Tibial artery (tissue), 4 donors: ENCODE measurements at regions not wholly inside any gene's neighbourhood (a gene's known extent, or its start where the extent isn't known, plus 50 kb on each side); places are given as distances from the start of the nearest gene placed in this dataset.

Experiments
- DNase-seq, 2 donors: peaks; one replicate each; pipeline ENCODE4 v3.0.0-alpha.2; 2019
- H3K27ac ChIP-seq, 2 donors: fragments of 200-600 bp; sonication (generic) in 1 of 2; 1 replicate in 1 of 2; 2 replicates in 1 of 2; pipeline ENCODE4 v1.5.1; 2018 to 2019; ENCODE audit warnings: mild to moderate bottlenecking in 1 of 2
- H3K27me3 ChIP-seq, 2 donors: fragments of 200-600 bp; sonication (generic) in 1 of 2; one replicate each; pipeline versions ENCODE4 v1.5.1 to v1.6.0; 2016 to 2019
- H3K36me3 ChIP-seq, 3 donors: fragments of 200-600 bp; sonication (generic) in 2 of 3; one replicate each; pipeline ENCODE4 v1.5.1; 2016 to 2019; ENCODE audit warnings: mild to moderate bottlenecking in 2 of 3
- H3K4me1 ChIP-seq, 4 donors: fragments of 200-600 bp; sonication (generic) in 2 of 4; 1 replicate in 3 of 4; 2 replicates in 1 of 4; pipeline ENCODE4 v1.5.1; 2016 to 2019
- H3K4me3 ChIP-seq, 2 donors: fragments of 200-600 bp; sonication (generic) in 1 of 2; 1 replicate in 1 of 2; 2 replicates in 1 of 2; pipeline ENCODE4 v1.5.1; 2018 to 2019; ENCODE audit warnings: mild to moderate bottlenecking in 2 of 2
- H3K9me3 ChIP-seq, 3 donors: fragments of 200-600 bp; sonication (generic) in 1 of 3; one replicate each; pipeline ENCODE4 v1.5.1; 2016 to 2019
- intact Hi-C: fragments of 100-400 bp; cut with DNase I; formaldehyde crosslinking; loops from one replicate; pipeline ENCODE4 v1.15.0; 2023; ENCODE audit warnings: low total_unique reads
- TF ChIP-seq, protein P1 (sequence below), 2 experiments: fragments of 200-600 bp in 1 of 2; fragments of 450-650 bp in 1 of 2; IDR thresholded peaks; one replicate each; pipeline ENCODE4 v1.5.1; 2017 to 2019; ENCODE audit warnings: antibody characterized with exemption in 2 of 2, mild to moderate bottlenecking in 1 of 2, moderate library complexity in 1 of 2

DNA sequence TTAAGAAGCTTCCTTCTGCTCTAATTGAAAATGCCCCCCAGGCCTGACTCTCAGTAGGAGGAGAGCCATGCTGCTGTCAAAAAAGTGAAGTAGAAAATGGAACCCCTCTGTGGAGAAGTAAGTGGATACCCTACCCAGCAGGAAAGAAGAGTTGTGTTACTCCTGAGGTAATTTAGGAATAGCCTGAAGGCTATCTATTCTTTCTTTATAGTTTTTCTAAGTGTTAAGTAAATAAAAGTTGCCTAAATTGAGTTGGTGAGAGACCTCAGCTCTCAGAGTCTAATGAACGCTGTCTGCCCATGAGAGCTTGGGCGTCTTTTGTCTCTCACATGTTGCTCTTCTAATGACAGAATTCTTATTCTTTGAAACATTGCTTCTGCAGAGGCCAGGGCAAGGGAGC lies 116.2 kb downstream of the NSUN3 start:
- intact Hi-C loops, result no loop called here

DNA sequence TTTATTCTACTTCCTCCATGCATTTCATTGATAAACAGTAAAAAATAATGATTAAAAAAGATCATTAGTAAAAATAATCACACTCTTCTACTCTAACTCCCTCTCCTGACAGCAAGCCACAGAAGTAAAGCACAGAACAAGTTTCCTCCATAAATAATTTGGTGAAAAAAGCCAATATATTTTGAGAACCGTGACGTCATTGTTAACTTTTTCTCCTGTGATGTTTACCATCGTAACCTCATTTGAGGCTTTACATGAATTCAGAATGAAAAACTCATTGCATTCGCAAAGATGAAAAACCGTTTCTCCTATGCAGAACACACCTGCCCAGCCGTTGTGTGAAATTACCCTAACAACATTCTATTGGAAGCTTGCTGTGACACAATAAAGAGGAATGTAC lies 120.7 kb downstream of the NSUN3 start:
- Histone ChIP-seq H3K27me3 (no peaks in the 10 kb centered on the region), H3K27ac (no peak overlapping the region), H3K9me3 (no peaks in the 10 kb centered on the region), H3K4me3 (no peak overlapping the region), H3K36me3 (no peaks in the 10 kb centered on the region), H3K4me1 (no peaks in the 10 kb centered on the region)
- intact Hi-C loops, result no loop called here
- DNase-seq, result no peak
- TF ChIP-seq, protein P1, sequence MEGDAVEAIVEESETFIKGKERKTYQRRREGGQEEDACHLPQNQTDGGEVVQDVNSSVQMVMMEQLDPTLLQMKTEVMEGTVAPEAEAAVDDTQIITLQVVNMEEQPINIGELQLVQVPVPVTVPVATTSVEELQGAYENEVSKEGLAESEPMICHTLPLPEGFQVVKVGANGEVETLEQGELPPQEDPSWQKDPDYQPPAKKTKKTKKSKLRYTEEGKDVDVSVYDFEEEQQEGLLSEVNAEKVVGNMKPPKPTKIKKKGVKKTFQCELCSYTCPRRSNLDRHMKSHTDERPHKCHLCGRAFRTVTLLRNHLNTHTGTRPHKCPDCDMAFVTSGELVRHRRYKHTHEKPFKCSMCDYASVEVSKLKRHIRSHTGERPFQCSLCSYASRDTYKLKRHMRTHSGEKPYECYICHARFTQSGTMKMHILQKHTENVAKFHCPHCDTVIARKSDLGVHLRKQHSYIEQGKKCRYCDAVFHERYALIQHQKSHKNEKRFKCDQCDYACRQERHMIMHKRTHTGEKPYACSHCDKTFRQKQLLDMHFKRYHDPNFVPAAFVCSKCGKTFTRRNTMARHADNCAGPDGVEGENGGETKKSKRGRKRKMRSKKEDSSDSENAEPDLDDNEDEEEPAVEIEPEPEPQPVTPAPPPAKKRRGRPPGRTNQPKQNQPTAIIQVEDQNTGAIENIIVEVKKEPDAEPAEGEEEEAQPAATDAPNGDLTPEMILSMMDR (IDR thresholded peaks at IDR 0.05), result no peak

More for the DNA sequence above, 116.2 kb downstream of the NSUN3 start:
- Histone ChIP-seq H3K27me3 (no peaks in the 10 kb centered on the region), H3K4me3 (no peak overlapping the region), H3K36me3 (no peaks in the 10 kb centered on the region), H3K4me1 (no peaks in the 10 kb centered on the region), H3K27ac (no peak overlapping the region), H3K9me3 (no peaks in the 10 kb centered on the region)
- TF ChIP-seq, protein P1 (IDR thresholded peaks at IDR 0.05), result no peak
- DNase-seq, result no peak

DNA sequence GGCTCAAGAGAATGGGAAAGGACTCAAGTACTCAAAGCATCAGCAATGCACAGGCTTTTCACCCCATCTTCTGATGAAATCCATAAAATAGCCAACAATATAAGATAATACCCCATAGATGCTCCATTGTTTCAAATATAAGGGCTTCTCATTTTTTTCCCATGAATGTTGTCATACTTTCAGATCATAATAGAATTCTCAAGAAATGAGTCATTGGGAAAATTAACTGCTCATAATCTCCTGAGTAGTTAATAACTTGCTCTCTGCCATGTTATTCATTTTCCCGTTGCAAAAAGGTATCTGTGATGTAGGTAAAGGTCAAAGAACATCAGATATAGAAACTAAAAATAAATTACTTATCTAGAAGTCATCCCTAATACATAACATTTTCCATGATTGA lies 121.9 kb downstream of the NSUN3 start:
- Histone ChIP-seq H3K36me3 (no peaks in the 10 kb centered on the region), H3K27ac (no peak overlapping the region), H3K9me3 (no peaks in the 10 kb centered on the region), H3K27me3 (no peaks in the 10 kb centered on the region), H3K4me3 (no peak overlapping the region), H3K4me1 (no peaks in the 10 kb centered on the region)
- intact Hi-C loops, result no loop called here
- TF ChIP-seq, protein P1 (IDR thresholded peaks at IDR 0.05), result no peak
- no peak for DNase-seq

DNA sequence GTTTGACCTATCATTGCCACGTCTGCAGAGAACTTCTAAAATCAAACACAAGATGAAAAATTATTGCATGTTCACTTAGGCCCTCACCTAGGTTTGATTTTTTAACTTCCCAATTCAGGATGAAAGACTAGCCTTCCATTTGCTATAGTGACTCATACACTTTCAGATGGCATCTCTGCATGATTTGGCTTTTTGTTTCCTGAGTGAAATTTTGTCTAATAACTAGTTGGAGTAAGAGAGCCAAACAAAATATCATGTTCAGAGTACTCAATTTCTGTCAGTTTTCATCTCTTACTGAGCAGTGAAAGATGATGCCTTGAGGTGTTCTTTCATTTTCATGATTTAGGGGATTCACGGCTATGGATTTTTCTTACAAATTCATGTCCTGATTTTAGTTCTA lies 122.9 kb downstream of the NSUN3 start:
- TF ChIP-seq, protein P1 (IDR thresholded peaks at IDR 0.05), result no peak
- no peaks in the 10 kb centered on the region for H3K4me1 ChIP-seq
- H3K27me3 ChIP-seq, result no peaks in the 10 kb centered on the region
- no peaks in the 10 kb centered on the region for H3K9me3 ChIP-seq
- intact Hi-C loops, result no loop called here
- no peaks in the 10 kb centered on the region for H3K36me3 ChIP-seq
- no peak for DNase-seq
- H3K27ac ChIP-seq, result no peak overlapping the region
- H3K4me3 ChIP-seq, result no peak overlapping the region

DNA sequence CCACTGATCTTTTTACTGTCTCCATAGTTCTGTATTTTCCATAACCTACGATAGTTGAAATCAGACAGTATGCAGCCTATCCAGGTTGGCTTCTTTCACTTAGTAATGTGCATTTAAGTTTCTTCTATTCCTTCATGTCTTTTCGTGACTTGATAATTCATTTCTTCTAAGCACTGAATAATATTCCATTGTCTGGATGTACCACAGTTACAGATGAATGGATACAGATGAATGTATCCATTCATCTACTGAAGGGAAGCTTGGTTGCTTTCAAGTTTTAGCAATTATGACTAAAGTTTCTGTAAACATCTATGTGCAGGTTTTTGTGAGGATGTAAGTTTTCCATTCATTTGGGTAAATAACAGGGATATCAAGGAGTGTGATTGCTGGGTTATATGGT lies 124.8 kb downstream of the NSUN3 start:
- no peaks in the 10 kb centered on the region for H3K9me3 ChIP-seq
- no peak overlapping the region for H3K27ac ChIP-seq
- no peak for DNase-seq
- intact Hi-C loops, result no loop called here
- no peaks in the 10 kb centered on the region for H3K27me3 ChIP-seq
- TF ChIP-seq, protein P1 (IDR thresholded peaks at IDR 0.05), result no peak
- no peaks in the 10 kb centered on the region for H3K4me1 ChIP-seq
- H3K36me3 ChIP-seq, result no peaks in the 10 kb centered on the region
- no peak overlapping the region for H3K4me3 ChIP-seq

DNA sequence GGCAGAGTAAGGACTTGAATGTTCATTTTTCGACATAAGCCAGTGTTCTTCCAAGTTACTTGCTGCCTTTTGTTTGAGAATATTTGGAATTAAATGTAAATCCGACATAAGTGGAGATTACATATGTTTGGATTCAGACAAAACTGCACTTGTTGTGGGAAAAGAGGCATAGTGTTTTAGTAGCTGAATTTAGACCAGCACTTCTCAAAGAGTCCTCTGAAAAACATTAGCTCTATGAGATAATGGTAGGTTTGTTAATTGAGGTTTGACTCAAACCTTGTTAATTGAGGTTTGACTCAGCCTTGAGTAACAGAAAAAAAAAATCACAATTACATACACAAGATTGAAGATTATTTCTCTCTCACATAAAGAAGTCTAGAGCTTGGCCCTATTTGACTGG lies 132.5 kb downstream of the NSUN3 start:
- no peak for DNase-seq
- H3K4me1 ChIP-seq, result no peaks in the 10 kb centered on the region
- intact Hi-C loops, result no loop called here
- no peaks in the 10 kb centered on the region for H3K9me3 ChIP-seq
- no peak overlapping the region for H3K4me3 ChIP-seq
- H3K27me3 ChIP-seq, result no peaks in the 10 kb centered on the region
- no peaks in the 10 kb centered on the region for H3K36me3 ChIP-seq
- TF ChIP-seq, protein P1 (IDR thresholded peaks at IDR 0.05), result no peak
- H3K27ac ChIP-seq, result no peak overlapping the region
